ENCODE measurements at regions not wholly inside any gene's neighbourhood (a gene's known extent, or its start where the extent isn't known, plus 50 kb on each side); places are given as distances from the start of the nearest gene placed in this dataset.

- TF ChIP-seq CTCF (conservative IDR thresholded peaks at IDR 0.05; ENCODE audit: low read depth, low read length) (no peak), EZH2 (IDR thresholded peaks at IDR 0.05; ENCODE audit: low read length, unreplicated experiment) (no peak), EZH2phosphoT487 (IDR thresholded peaks at IDR 0.05; ENCODE audit: borderline replicate concordance, low read length) (no peak)
Observed at GRCh38 chr11:95302211-95302610, 71.2 kb upstream of the SESN3 start.
